RWPE2 (cell line): ENCODE measurements at regions not wholly inside any gene's neighbourhood (a gene's known extent, or its start where the extent isn't known, plus 50 kb on each side); places are given as distances from the start of the nearest gene placed in this dataset.

ENCODE experiments used
- ATAC-seq: fragments of 200-7000 bp; cut with Tn5 transposase; 3 replicates; pipeline ENCODE4 v1.9.1; 2021; ENCODE audit warnings: low read depth
- DNase-seq: peaks from one replicate; pipeline ENCODE4 v3.0.0-alpha.2; 2020; ENCODE audit warnings: low spot score
- H3K27ac ChIP-seq: fragments of 450-650 bp; 2 replicates; pipeline ENCODE4 v1.5.1; 2017; ENCODE audit warnings: mild to moderate bottlenecking; ENCODE audit not compliant: poor library complexity, severe bottlenecking
- H3K27me3 ChIP-seq: fragments of 250-450 bp; sonication (Bioruptor Pico); 2 replicates; pipeline ENCODE4 v1.5.1; 2021; ENCODE audit warnings: mild to moderate bottlenecking, moderate library complexity; ENCODE audit not compliant: insufficient read depth, poor library complexity, severe bottlenecking
- H3K36me3 ChIP-seq: fragments of 250-450 bp; sonication (Bioruptor Pico); 2 replicates; pipeline ENCODE4 v1.5.1; 2020; ENCODE audit warnings: low read depth, mild to moderate bottlenecking, moderate library complexity
- H3K4me1 ChIP-seq: fragments of 250-450 bp; sonication (Bioruptor Pico); 2 replicates; pipeline ENCODE4 v1.5.1; 2021; ENCODE audit warnings: mild to moderate bottlenecking, moderate library complexity; ENCODE audit not compliant: insufficient read depth, poor library complexity, severe bottlenecking
- H3K4me3 ChIP-seq: fragments of 250-450 bp; sonication (Bioruptor Pico); 2 replicates; pipeline ENCODE4 v1.5.1; 2021; ENCODE audit warnings: mild to moderate bottlenecking, moderate library complexity; ENCODE audit not compliant: severe bottlenecking
- H3K9me3 ChIP-seq: fragments of 250-450 bp; sonication (Bioruptor Pico); 2 replicates; pipeline ENCODE4 v1.5.1; 2021; ENCODE audit warnings: mild to moderate bottlenecking, moderate library complexity; ENCODE audit not compliant: severe bottlenecking
- TF ChIP-seq, protein P1 (sequence below): fragments of 450-650 bp; IDR thresholded peaks from one replicate; pipeline ENCODE4 v1.5.1; 2017; ENCODE audit warnings: mild to moderate bottlenecking, moderate library complexity; ENCODE audit not compliant: poor library complexity, severe bottlenecking

DNA sequence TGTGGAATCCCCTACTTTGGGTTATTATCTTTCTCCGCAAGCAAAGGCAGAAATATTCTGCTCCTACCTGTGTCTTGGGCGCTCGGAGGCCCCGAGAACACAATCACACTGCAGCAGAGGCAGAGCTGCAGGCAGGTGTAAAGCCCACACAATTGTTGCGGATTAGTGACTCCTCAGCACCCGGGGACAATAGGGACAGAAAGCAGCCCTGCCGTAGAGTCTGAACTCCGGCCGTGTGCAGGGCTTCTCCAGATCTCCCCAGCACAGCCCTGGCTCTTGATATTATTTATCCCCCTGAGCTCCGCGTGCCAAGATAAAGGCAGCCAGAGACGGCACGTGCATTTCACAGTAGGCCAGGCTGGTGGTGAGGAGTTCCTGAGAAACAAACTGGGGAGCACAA lies 229.2 kb downstream of the EN1 start:
- Histone ChIP-seq H3K4me3 (no peak overlapping the region), H3K27me3 (peaks cover 55% of the 10 kb centered on the region), H3K27ac (no peak overlapping the region), H3K9me3 (no peaks in the 10 kb centered on the region), H3K4me1 (no peaks in the 10 kb centered on the region), H3K36me3 (no peaks in the 10 kb centered on the region)
- DNase-seq = no peak
- ATAC-seq = no peak
- TF ChIP-seq, protein P1, sequence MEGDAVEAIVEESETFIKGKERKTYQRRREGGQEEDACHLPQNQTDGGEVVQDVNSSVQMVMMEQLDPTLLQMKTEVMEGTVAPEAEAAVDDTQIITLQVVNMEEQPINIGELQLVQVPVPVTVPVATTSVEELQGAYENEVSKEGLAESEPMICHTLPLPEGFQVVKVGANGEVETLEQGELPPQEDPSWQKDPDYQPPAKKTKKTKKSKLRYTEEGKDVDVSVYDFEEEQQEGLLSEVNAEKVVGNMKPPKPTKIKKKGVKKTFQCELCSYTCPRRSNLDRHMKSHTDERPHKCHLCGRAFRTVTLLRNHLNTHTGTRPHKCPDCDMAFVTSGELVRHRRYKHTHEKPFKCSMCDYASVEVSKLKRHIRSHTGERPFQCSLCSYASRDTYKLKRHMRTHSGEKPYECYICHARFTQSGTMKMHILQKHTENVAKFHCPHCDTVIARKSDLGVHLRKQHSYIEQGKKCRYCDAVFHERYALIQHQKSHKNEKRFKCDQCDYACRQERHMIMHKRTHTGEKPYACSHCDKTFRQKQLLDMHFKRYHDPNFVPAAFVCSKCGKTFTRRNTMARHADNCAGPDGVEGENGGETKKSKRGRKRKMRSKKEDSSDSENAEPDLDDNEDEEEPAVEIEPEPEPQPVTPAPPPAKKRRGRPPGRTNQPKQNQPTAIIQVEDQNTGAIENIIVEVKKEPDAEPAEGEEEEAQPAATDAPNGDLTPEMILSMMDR = no peak

DNA sequence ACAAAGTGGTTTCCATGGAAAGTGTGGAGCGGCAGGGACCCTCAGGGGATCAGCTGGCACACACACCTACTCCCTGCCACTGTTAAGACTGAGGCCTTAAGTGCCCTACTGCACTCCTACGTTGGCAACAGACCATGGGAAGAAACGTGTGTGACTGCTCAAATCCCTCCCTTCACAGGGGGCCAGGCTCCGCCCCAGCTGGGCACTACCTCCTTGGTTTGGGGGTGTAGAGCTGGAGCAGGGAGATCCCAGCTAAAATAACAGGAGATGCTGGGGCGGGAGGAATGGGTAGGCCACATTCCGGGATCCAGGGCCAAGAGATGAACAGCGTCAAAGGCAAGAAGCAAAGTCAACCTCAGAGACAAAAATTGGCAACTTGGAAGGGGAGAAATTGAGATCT lies 231.0 kb downstream of the EN1 start:
- no peak for ATAC-seq
- Histone ChIP-seq H3K4me1 (no peaks in the 10 kb centered on the region), H3K27me3 (peaks cover 69% of the 10 kb centered on the region), H3K27ac (no peak overlapping the region), H3K36me3 (no peaks in the 10 kb centered on the region), H3K4me3 (no peak overlapping the region), H3K9me3 (no peaks in the 10 kb centered on the region)
- DNase-seq = no peak
- TF ChIP-seq, protein P1 = no peak

DNA sequence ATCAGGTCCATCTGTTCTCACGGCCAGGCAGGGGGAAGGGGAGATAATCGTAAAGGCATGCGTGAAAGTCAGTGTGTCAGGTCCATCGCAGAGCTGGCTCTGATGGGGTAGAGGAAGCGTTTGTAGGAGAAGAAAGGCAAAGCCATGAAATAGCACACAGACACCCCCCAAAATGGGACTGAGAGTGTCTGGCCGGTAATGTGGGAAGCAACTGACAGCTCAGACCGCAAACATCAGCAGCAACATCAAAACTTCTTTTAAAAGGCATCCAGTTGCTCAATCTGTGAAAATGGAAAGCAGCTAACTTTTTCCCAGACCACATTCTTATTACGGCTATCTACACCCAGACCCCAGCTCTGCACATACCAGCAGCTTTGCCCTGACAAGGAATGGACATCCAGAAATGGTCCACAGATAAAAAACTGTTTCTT lies 232.6 kb downstream of the EN1 start:
- H3K4me1 ChIP-seq = no peaks in the 10 kb centered on the region
- H3K4me3 ChIP-seq = no peak overlapping the region
- no peaks in the 10 kb centered on the region for H3K9me3 ChIP-seq
- no peak for DNase-seq
- peaks cover 68% of the 10 kb centered on the region for H3K27me3 ChIP-seq
- H3K27ac ChIP-seq = no peak overlapping the region
- no peak for ATAC-seq
- TF ChIP-seq, protein P1 = no peak
- no peaks in the 10 kb centered on the region for H3K36me3 ChIP-seq

DNA sequence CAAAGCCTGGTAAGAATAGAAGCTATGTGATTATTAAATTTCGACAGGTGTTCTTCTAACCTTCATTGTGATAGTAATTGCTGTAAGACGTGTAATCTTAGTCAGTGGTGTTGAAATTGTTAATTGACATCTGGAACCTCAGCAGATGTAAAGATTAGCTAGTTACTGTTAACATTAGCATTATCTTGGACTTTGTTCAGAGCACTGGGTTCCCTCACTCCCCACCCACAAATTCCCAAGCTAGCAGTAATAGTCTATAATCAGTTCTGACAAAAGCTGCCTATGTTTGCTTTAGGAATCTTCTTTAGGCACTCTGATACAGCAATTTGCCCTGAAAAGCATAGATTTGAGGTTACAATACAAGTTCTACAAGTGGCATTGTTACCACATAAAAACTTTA lies 233.7 kb downstream of the EN1 start:
- Histone ChIP-seq H3K4me1 (no peaks in the 10 kb centered on the region), H3K4me3 (no peak overlapping the region), H3K36me3 (no peaks in the 10 kb centered on the region), H3K27me3 (peaks cover 61% of the 10 kb centered on the region), H3K9me3 (no peaks in the 10 kb centered on the region), H3K27ac (no peak overlapping the region)
- DNase-seq (no peak), ATAC-seq (no peak)
- TF ChIP-seq, protein P1 = no peak

DNA sequence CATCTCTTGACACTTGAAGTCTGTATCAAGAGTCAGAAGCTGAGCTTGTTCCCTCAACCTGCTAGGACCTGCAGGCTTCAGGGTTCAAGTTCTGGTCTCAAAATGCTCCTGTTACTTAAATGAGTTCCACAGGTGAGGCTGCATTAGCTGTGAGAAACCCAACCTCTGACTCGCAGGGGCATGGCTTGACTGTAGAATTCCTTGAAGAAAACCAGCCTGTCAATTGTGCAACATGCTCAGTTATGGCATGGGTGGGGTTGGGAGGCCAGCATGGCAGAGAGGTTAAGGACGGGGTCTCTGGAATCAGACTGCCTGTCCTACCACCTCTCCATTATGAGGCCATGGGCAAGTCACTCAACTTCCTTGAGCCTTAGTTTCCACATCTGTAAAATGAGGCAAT lies 235.8 kb downstream of the EN1 start:
- no peaks in the 10 kb centered on the region for H3K4me1 ChIP-seq
- no peak overlapping the region for H3K27ac ChIP-seq
- DNase-seq (no peak), ATAC-seq (no peak)
- peaks cover 45% of the 10 kb centered on the region for H3K27me3 ChIP-seq
- TF ChIP-seq, protein P1 = no peak
- no peaks in the 10 kb centered on the region for H3K36me3 ChIP-seq
- H3K4me3 ChIP-seq = no peak overlapping the region
- H3K9me3 ChIP-seq = no peaks in the 10 kb centered on the region
